Astrocyte of the spinal cord (primary cell): ENCODE measurements at regions not wholly inside any gene's neighbourhood (a gene's known extent, or its start where the extent isn't known, plus 50 kb on each side); places are given as distances from the start of the nearest gene placed in this dataset.
A peak's percentile ranks its signal among the peaks of the same experiment; 100 is the strongest.

Experiments
- DNase-seq: peaks from one replicate; pipeline ENCODE4 v3.0.0; 2011; ENCODE audit warnings: low read depth, low spot score
- H3K4me3 ChIP-seq: 2 replicates; pipeline ENCODE4 v1.5.1; 2011; ENCODE audit warnings: low read depth, mild to moderate bottlenecking, low read length, moderate library complexity
- in situ Hi-C: cut with HindIII; loops from 2 replicates; pipeline ENCODE4 v1.10.0; 2017; ENCODE audit warnings: low sequenced_read_pairs
- TF ChIP-seq, protein P1 (sequence below): IDR thresholded peaks from 2 replicates; pipeline ENCODE4 v1.5.1; 2012; ENCODE audit warnings: low read depth, mild to moderate bottlenecking, low read length, inconsistent platforms

DNA sequence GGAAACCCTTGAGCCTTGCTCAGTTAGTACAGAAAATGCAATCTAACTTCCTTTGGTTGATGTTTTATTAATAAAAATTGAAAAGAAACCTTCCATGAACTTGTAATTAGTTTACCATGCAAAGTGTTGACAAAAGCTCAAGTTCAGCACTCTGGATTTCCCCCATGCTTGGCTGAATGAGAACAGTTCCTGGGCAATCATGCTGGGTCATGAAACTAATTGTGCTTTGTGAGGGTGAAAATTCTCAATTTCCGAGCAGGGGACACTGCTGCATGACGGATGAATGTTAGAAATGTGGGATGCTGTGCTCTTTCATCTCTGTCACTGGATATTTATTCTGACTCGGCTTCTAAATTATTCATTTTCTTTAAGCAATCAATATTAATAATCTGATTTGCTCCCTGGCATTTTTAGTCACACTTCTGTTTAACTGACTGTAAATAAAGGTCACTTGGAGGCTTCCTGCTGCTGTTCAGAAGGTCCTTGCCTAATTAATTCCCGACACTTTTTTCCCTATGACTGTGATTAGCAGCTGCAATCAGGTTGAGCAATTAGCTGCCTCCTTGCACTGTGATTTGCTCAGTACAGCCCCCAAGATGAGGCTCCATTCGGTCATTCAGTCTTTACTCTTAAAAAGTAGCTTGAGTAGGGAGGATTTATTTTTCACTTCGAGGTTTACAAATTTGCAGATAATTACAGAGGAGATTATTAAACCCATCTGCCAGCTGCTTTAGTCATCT, 678.1 kb upstream of the ZNF608 start:
- DNase-seq: no peak
- in situ Hi-C loops: no loop called here
- TF ChIP-seq, protein P1, sequence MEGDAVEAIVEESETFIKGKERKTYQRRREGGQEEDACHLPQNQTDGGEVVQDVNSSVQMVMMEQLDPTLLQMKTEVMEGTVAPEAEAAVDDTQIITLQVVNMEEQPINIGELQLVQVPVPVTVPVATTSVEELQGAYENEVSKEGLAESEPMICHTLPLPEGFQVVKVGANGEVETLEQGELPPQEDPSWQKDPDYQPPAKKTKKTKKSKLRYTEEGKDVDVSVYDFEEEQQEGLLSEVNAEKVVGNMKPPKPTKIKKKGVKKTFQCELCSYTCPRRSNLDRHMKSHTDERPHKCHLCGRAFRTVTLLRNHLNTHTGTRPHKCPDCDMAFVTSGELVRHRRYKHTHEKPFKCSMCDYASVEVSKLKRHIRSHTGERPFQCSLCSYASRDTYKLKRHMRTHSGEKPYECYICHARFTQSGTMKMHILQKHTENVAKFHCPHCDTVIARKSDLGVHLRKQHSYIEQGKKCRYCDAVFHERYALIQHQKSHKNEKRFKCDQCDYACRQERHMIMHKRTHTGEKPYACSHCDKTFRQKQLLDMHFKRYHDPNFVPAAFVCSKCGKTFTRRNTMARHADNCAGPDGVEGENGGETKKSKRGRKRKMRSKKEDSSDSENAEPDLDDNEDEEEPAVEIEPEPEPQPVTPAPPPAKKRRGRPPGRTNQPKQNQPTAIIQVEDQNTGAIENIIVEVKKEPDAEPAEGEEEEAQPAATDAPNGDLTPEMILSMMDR: no peak
- H3K4me3 ChIP-seq: no peak overlapping the region

DNA sequence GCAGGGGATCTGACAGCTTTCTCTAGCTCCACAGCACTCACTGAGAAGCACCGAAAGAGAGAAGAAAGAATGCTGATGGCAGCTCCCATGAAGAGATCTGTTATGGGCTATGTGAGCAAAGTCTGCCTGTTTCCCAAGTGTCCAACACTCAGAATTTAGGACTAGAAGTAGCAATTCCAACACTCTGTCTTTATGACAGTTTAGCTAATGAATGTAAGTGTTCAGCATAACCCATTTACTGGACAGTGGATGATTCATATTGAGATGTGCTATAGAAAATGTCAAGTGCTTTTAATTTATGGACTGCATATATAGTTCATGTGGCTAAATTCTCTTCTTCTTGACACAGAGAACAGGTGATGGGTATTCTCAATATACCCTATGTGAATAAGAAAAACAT, 683.1 kb upstream of the ZNF608 start:
- TF ChIP-seq, protein P1: no peak
- DNase-seq: no peak
- in situ Hi-C loops: no loop called here
- no peak overlapping the region for H3K4me3 ChIP-seq

GRCh38 chr5:125433457-125433856, 687.0 kb upstream of the ZNF608 start:
- TF ChIP-seq, protein P1: no peak
- in situ Hi-C loops: no loop called here
- H3K4me3 ChIP-seq: no peak overlapping the region
- DNase-seq: no peak

- in situ Hi-C loops: no loop called here
- no peak for DNase-seq
- no peak overlapping the region for H3K4me3 ChIP-seq
- TF ChIP-seq, protein P1: no peak
Observed at GRCh38 chr5:125439243-125439642, 692.8 kb upstream of the ZNF608 start.

DNA sequence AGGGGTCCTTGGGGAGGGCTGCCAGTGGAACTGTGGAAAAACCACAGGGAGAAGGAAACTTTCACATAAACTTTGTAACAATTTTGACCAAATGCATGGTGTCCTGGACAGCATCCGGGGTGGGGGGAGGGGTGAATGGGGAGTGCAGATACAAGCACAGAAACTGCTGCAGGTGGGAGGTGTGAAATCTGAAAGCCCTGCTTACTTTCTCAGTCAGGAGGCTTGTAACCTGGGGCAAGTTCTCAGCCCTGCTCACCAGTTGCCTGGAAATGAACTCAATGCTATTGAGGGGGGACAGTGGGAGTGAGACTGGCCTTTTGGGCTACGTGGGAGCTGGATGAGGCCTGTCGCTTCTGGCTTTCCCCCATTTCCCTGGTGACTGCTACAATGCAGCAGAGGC, 694.5 kb upstream of the ZNF608 start:
- no peak overlapping the region for H3K4me3 ChIP-seq
- in situ Hi-C loops: no loop called here
- TF ChIP-seq, protein P1: no peak
- no peak for DNase-seq

DNA sequence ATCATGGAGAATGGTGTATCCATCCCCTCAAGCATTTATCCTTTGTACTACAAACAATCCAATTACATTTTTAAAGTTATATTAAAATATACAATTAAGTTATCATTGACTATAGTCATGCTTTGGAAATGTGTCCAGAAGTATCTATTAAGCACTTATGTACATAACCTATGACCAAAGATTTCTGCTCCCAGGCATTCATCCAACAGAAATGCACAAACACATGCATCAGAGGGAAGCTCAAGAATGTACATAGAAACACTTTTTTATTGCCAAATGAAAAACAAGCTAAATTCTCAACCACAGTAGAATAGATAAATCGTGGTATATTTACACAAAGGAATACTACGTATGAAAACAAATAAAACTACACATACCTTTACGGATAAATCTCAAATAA, 700.5 kb upstream of the ZNF608 start:
- in situ Hi-C loops: no loop called here
- peak; percentile 71 for DNase-seq
- H3K4me3 ChIP-seq: no peak overlapping the region
- TF ChIP-seq, protein P1: no peak

DNA sequence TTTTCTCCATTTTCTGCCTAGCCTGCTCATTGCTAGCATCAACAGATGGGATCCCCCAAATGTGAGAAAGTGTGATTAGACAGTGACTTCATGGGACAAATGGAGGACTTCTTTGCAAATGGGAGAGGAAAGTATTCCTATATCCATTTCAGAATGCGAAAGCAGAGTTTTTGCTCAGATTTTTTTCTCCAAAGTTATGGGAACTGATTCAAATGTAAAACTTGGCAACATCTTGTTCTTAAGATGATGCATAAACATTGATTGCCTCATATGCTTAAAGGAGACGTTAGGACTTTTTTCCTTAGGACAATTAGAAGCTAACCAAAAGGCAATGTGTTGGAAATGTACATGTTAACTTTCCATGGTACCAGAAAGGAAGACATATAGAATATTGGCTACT, 704.3 kb upstream of the ZNF608 start:
- TF ChIP-seq, protein P1: no peak
- no peak for DNase-seq
- H3K4me3 ChIP-seq: no peak overlapping the region
- in situ Hi-C loops: no loop called here
